Trophoblast cell (in vitro differentiated cells and primary cell): ENCODE measurements at regions not wholly inside any gene's neighbourhood (a gene's known extent, or its start where the extent isn't known, plus 50 kb on each side); places are given as distances from the start of the nearest gene placed in this dataset.

Experiments used
- DNase-seq, 2 donors: peaks; one replicate each; pipeline ENCODE4 v3.0.0-alpha.2; 2016
- H2AFZ ChIP-seq: 2 replicates; pipeline ENCODE4 v1.6.1; 2013; ENCODE audit warnings: low read length, moderate library complexity, mild to moderate bottlenecking; ENCODE audit not compliant: insufficient read depth, poor library complexity
- H2AK5ac ChIP-seq: 2 replicates; pipeline ENCODE4 v1.6.1; 2013; ENCODE audit warnings: mild to moderate bottlenecking, low read length
- H2BK120ac ChIP-seq: 2 replicates; pipeline ENCODE4 v1.6.1; 2013; ENCODE audit warnings: low read length, mild to moderate bottlenecking, moderate library complexity; ENCODE audit not compliant: insufficient read depth, poor library complexity
- H2BK12ac ChIP-seq: 2 replicates; pipeline ENCODE4 v1.6.1; 2013; ENCODE audit warnings: mild to moderate bottlenecking, low read length, moderate library complexity
- H2BK5ac ChIP-seq: 2 replicates; pipeline ENCODE4 v1.6.1; 2013; ENCODE audit warnings: low read length, low read depth, moderate library complexity, mild to moderate bottlenecking; ENCODE audit not compliant: poor library complexity
- H3K14ac ChIP-seq: 2 replicates; pipeline ENCODE4 v1.6.1; 2013; ENCODE audit warnings: mild to moderate bottlenecking, low read length
- H3K18ac ChIP-seq: 2 replicates; pipeline ENCODE4 v1.6.1; 2013; ENCODE audit warnings: mild to moderate bottlenecking, low read length
- H3K23ac ChIP-seq: 2 replicates; pipeline ENCODE4 v1.6.1; 2013; ENCODE audit warnings: low read length
- H3K27ac ChIP-seq: 2 replicates; pipeline ENCODE4 v1.5.1; 2013; ENCODE audit warnings: low read depth, mild to moderate bottlenecking, inconsistent platforms, low read length, moderate library complexity
- H3K27me3 ChIP-seq: 2 replicates; pipeline ENCODE4 v1.6.1; 2013; ENCODE audit warnings: inconsistent platforms, mild to moderate bottlenecking, low read length, moderate library complexity; ENCODE audit not compliant: insufficient read depth
- H3K36me3 ChIP-seq, 2 experiments: 1 replicate in 1 of 2; 2 replicates in 1 of 2; pipeline ENCODE4 v1.6.1; 2013; ENCODE audit warnings: low read length in 2 of 2, mild to moderate bottlenecking in 2 of 2, moderate library complexity in 1 of 2; ENCODE audit not compliant: insufficient read depth in 2 of 2, control insufficient read depth in 1 of 2
- H3K4ac ChIP-seq: 2 replicates; pipeline ENCODE4 v1.6.1; 2013; ENCODE audit warnings: low read depth, mild to moderate bottlenecking, low read length, moderate library complexity
- H3K4me1 ChIP-seq, 2 experiments: 1 replicate in 1 of 2; 2 replicates in 1 of 2; pipeline ENCODE4 v1.6.1; 2013; ENCODE audit warnings: low read length in 2 of 2, mild to moderate bottlenecking in 2 of 2, moderate library complexity in 1 of 2; ENCODE audit not compliant: insufficient read depth in 2 of 2, control insufficient read depth in 1 of 2
- H3K4me2 ChIP-seq: 2 replicates; pipeline ENCODE4 v1.6.1; 2013; ENCODE audit warnings: inconsistent platforms, mild to moderate bottlenecking, low read length, moderate library complexity
- H3K4me3 ChIP-seq: 2 replicates; pipeline ENCODE4 v1.5.1; 2013; ENCODE audit warnings: mild to moderate bottlenecking, low read depth, low read length, inconsistent platforms
- H3K79me1 ChIP-seq: one replicate; pipeline ENCODE4 v1.6.1; 2013; ENCODE audit warnings: low read length
- H3K79me2 ChIP-seq: 2 replicates; pipeline ENCODE4 v1.6.1; 2013; ENCODE audit warnings: low read length, mild to moderate bottlenecking; ENCODE audit not compliant: control insufficient read depth, insufficient read depth, poor library complexity
- H3K9ac ChIP-seq: 2 replicates; pipeline ENCODE4 v1.6.1; 2013; ENCODE audit warnings: mild to moderate bottlenecking, low read length
- H3K9me3 ChIP-seq: 2 replicates; pipeline ENCODE4 v1.6.1; 2013; ENCODE audit warnings: low read depth, mild to moderate bottlenecking, control low read depth, inconsistent platforms, low read length; ENCODE audit not compliant: insufficient read depth
- H4K12ac ChIP-seq: 2 replicates; pipeline ENCODE4 v1.6.1; 2013; ENCODE audit warnings: low read depth, mild to moderate bottlenecking, low read length, moderate library complexity
- H4K8ac ChIP-seq: 2 replicates; pipeline ENCODE4 v1.6.1; 2013; ENCODE audit warnings: low read depth, mild to moderate bottlenecking, low read length, moderate library complexity
- H4K91ac ChIP-seq: one replicate; pipeline ENCODE4 v1.6.1; 2013; ENCODE audit warnings: low read depth, mild to moderate bottlenecking, low read length, moderate library complexity
- WGBS: extraction: QIAGEN DNeasy Blood & Tissue Kit; methylation state at CpG from one replicate; pipeline ENCODE4 v1.1.7; 2013; ENCODE audit warnings: missing lambda C conversion rate; ENCODE audit not compliant: insufficient read length, insufficient coverage; ENCODE audit errors: extremely low coverage; 5-methylcytosine and 5-hydroxymethylcytosine counted together

- no peak overlapping the region for H3K9ac ChIP-seq
- H2AFZ ChIP-seq = no peak overlapping the region
- H3K4me3 ChIP-seq = no peak overlapping the region
- no peak overlapping the region for H3K4ac ChIP-seq
- H2BK120ac ChIP-seq = no peak overlapping the region
- no peak overlapping the region for H3K18ac ChIP-seq
- H2AK5ac ChIP-seq = no peak overlapping the region
- H3K4me2 ChIP-seq = no peak overlapping the region
- H3K4me1 ChIP-seq = peaks cover 0 to 3% of the 10 kb centered on the region in 2 experiments
- peak overlapping the region; percentile 44 for H2BK12ac ChIP-seq
- no peak overlapping the region for H4K12ac ChIP-seq
- no peak overlapping the region for H3K23ac ChIP-seq
- H3K27ac ChIP-seq = no peak overlapping the region
- no peak overlapping the region for H4K91ac ChIP-seq
- no peak for DNase-seq
- H2BK5ac ChIP-seq = no peak overlapping the region
- no peaks in the 10 kb centered on the region for H3K9me3 ChIP-seq
- no peaks in the 10 kb centered on the region for H3K36me3 ChIP-seq
- H3K79me2 ChIP-seq = no peaks in the 10 kb centered on the region
- WGBS = no CpG with 5 or more reads among the region's 5 CpGs
- H3K14ac ChIP-seq = no peak overlapping the region
- H3K79me1 ChIP-seq = peaks cover 2% of the 10 kb centered on the region
- H3K27me3 ChIP-seq = no peaks in the 10 kb centered on the region
- no peak overlapping the region for H4K8ac ChIP-seq
Observed at GRCh38 chr3:59572106-59572505, 522.3 kb upstream of the CFAP20DC start.

- H4K8ac ChIP-seq = no peak overlapping the region
- H2BK5ac ChIP-seq = no peak overlapping the region
- H3K4me2 ChIP-seq = no peak overlapping the region
- no peak overlapping the region for H4K12ac ChIP-seq
- H2AFZ ChIP-seq = no peak overlapping the region
- no peak overlapping the region for H3K18ac ChIP-seq
- peaks cover 2% of the 10 kb centered on the region for H3K79me1 ChIP-seq
- H3K27ac ChIP-seq = no peak overlapping the region
- no peaks in the 10 kb centered on the region for H3K79me2 ChIP-seq
- no peak overlapping the region for H3K23ac ChIP-seq
- H3K9ac ChIP-seq = no peak overlapping the region
- no peak overlapping the region for H3K14ac ChIP-seq
- H2BK12ac ChIP-seq = no peak overlapping the region
- H3K4ac ChIP-seq = no peak overlapping the region
- H2BK120ac ChIP-seq = no peak overlapping the region
- H3K9me3 ChIP-seq = no peaks in the 10 kb centered on the region
- no CpG with 5 or more reads among the region's 1 CpG for WGBS
- no peak overlapping the region for H2AK5ac ChIP-seq
- no peak overlapping the region for H3K4me3 ChIP-seq
- no peak overlapping the region for H4K91ac ChIP-seq
- H3K27me3 ChIP-seq = no peaks in the 10 kb centered on the region
- DNase-seq = no peak
- H3K4me1 ChIP-seq = peaks cover 0 to 3% of the 10 kb centered on the region in 2 experiments
- H3K36me3 ChIP-seq = no peaks in the 10 kb centered on the region
Observed at GRCh38 chr3:59570806-59571205, 521.0 kb upstream of the CFAP20DC start.

GRCh38 chr3:59567661-59568060 lies 517.8 kb upstream of the CFAP20DC start:
- Histone ChIP-seq H3K18ac (no peak overlapping the region), H3K9me3 (no peaks in the 10 kb centered on the region), H3K4me1 (peaks cover 0 to 3% of the 10 kb centered on the region in 2 experiments), H4K8ac (no peak overlapping the region), H3K79me2 (no peaks in the 10 kb centered on the region), H3K27ac (no peak overlapping the region), H3K36me3 (no peaks in the 10 kb centered on the region), H3K4me2 (no peak overlapping the region), H3K4ac (no peak overlapping the region), H4K91ac (no peak overlapping the region), H3K79me1 (peaks cover 2% of the 10 kb centered on the region), H3K4me3 (no peak overlapping the region), H3K23ac (no peak overlapping the region), H3K9ac (no peak overlapping the region), H3K27me3 (no peaks in the 10 kb centered on the region), H2BK12ac (no peak overlapping the region), H3K14ac (no peak overlapping the region), H2AFZ (no peak overlapping the region), H4K12ac (no peak overlapping the region), H2AK5ac (no peak overlapping the region), H2BK5ac (no peak overlapping the region), H2BK120ac (no peak overlapping the region)
- WGBS = no CpG with 5 or more reads among the region's 2 CpGs
- no peak for DNase-seq

GRCh38 chr3:59566481-59566975 lies 516.7 kb upstream of the CFAP20DC start:
- Histone ChIP-seq H2BK120ac (no peak overlapping the region), H4K8ac (no peak overlapping the region), H2BK12ac (no peak overlapping the region), H2AK5ac (no peak overlapping the region), H2BK5ac (no peak overlapping the region), H3K23ac (no peak overlapping the region), H3K9me3 (no peaks in the 10 kb centered on the region), H3K4ac (no peak overlapping the region), H3K36me3 (no peaks in the 10 kb centered on the region), H3K14ac (no peak overlapping the region), H3K4me3 (no peak overlapping the region), H3K4me1 (peaks cover 0 to 3% of the 10 kb centered on the region in 2 experiments), H3K9ac (no peak overlapping the region), H2AFZ (no peak overlapping the region), H3K27me3 (no peaks in the 10 kb centered on the region), H3K18ac (no peak overlapping the region), H3K27ac (no peak overlapping the region), H3K4me2 (no peak overlapping the region), H3K79me2 (no peaks in the 10 kb centered on the region), H3K79me1 (peaks cover 2% of the 10 kb centered on the region), H4K91ac (no peak overlapping the region), H4K12ac (no peak overlapping the region)
- WGBS = no CpG with 5 or more reads among the region's 6 CpGs
- no peak for DNase-seq
